SH-SY5Y (cell line): ENCODE measurements at regions not wholly inside any gene's neighbourhood (a gene's known extent, or its start where the extent isn't known, plus 50 kb on each side); places are given as distances from the start of the nearest gene placed in this dataset.

Experiments used
- GATA2 ChIP-seq: IDR thresholded peaks from 2 replicates; pipeline ENCODE4 v1.6.1; 2011; ENCODE audit warnings: mild to moderate bottlenecking, low read depth, low read length
- GATA3 ChIP-seq: IDR thresholded peaks from 2 replicates; pipeline ENCODE4 v1.6.1; 2011; ENCODE audit warnings: low read depth, mild to moderate bottlenecking, low read length, moderate library complexity

DNA sequence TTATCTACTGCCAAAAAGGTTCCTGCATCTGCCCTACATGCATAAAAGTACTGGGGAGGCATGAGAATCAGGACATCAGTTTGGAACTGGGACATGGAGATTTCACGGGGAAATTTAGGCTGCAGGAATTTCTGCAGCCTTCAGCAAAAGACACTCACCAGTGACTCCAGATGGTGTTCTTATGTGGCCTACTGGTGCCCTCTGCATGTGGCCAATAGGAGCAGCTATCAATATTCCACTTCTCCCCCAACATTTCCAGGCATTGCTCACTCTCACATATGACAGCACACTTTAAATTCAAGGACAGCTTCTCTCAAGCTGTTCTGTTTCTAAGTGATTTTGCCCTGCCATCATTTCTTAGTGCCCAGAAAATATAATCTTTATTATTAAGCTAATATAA, 570.5 kb upstream of the ARGLU1 start:
- TF ChIP-seq GATA3 (no peak), GATA2 (no peak)
